ENCODE measurements at regions not wholly inside any gene's neighbourhood (a gene's known extent, or its start where the extent isn't known, plus 50 kb on each side); places are given as distances from the start of the nearest gene placed in this dataset.

GRCh38 chr3:150274372-150274771 lies 133.7 kb upstream of the TSC22D2 start:
- CTCF ChIA-PET: no interaction called here
- no TSS peak for BruUV-seq (replicated peaks)

More at GRCh38 chr3:150274372-150274771, 133.7 kb upstream of the TSC22D2 start:
- intact Hi-C loops (cut with micrococcal nuclease): no loop called here
- ChIA-PET POLR2A (no interaction called here), RAD21 (ENCODE audit: low non-redundant PET in 1 of 2, low total read pairs in 2 of 2, uncharacterized antibody in 2 of 2, unreplicated experiment in 2 of 2) (no interaction called here)
- H3K9me3 ChIP-seq (ENCODE audit: control insufficient read depth in 1 of 2, insufficient read depth in 1 of 2, low read depth in 1 of 2, low read length in 2 of 2): no peaks in the 10 kb centered on the region
- no peak overlapping the region for H3K9ac ChIP-seq (ENCODE audit: low read length)
- no peak overlapping the region for H2AFZ ChIP-seq (ENCODE audit: low read depth, low read length, poor library complexity, severe bottlenecking)
- DNase-seq (ENCODE audit: low read depth, low spot score) (no peak), ATAC-seq (no peak)
- H3K36me3 ChIP-seq (ENCODE audit: control insufficient read depth in 1 of 2, insufficient read depth in 2 of 2, low read length in 2 of 2): no peaks in the 10 kb centered on the region
- H3K4me3 ChIP-seq (replicated peaks in 1 of 2; ENCODE audit: low read depth in 1 of 2, low read length in 2 of 2): no peak overlapping the region
- TF ChIP-seq MAX (IDR thresholded peaks at IDR 0.05) (no peak), TCF7L2 (IDR thresholded peaks at IDR 0.05; ENCODE audit: borderline replicate concordance, extremely low read depth, insufficient read depth, insufficient read length) (no peak), EGR1 (IDR thresholded peaks at IDR 0.05; ENCODE audit: low read depth) (no peak), SIN3A (IDR thresholded peaks at IDR 0.05; ENCODE audit: low read depth) (no peak), FOSL1 (IDR thresholded peaks at IDR 0.05; ENCODE audit: low read depth) (no peak), REST (IDR thresholded peaks at IDR 0.05; ENCODE audit: low read depth) (no peak), CBX3 (IDR thresholded peaks at IDR 0.05; ENCODE audit: low read depth) (no peak), ATF3 (IDR thresholded peaks at IDR 0.05) (no peak), CEBPB (IDR thresholded peaks at IDR 0.05; ENCODE audit: low read depth) (no peak), RAD21 (IDR thresholded peaks at IDR 0.05; ENCODE audit: low read depth) (no peak), EZH2 (IDR thresholded peaks at IDR 0.05) (no peak), ZFX (IDR thresholded peaks at IDR 0.05) (no peak), JUND (IDR thresholded peaks at IDR 0.05) (no peak), ELF1 (IDR thresholded peaks at IDR 0.05; ENCODE audit: borderline replicate concordance, low read depth) (no peak), SP1 (IDR thresholded peaks at IDR 0.05; ENCODE audit: low read depth) (no peak), EZH2phosphoT487 (IDR thresholded peaks at IDR 0.05; ENCODE audit: borderline replicate concordance) (no peak), ZBTB33 (IDR thresholded peaks at IDR 0.05; ENCODE audit: extremely low read depth, insufficient replicate concordance, low read length) (no peak), SRF (IDR thresholded peaks at IDR 0.05; ENCODE audit: low read depth) (no peak), YY1 (IDR thresholded peaks at IDR 0.05; ENCODE audit: extremely low read depth, insufficient replicate concordance, low read depth, low read length) (no peak)
- H3K4me1 ChIP-seq (ENCODE audit: control insufficient read depth in 1 of 2, insufficient read depth in 2 of 2, low read length in 2 of 2): no peaks in the 10 kb centered on the region
- no peaks in the 10 kb centered on the region for H3K79me2 ChIP-seq (ENCODE audit: insufficient read depth, low read length)
- no peak overlapping the region for H3K4me2 ChIP-seq (ENCODE audit: low read length)
- no peaks in the 10 kb centered on the region for H3K27me3 ChIP-seq (ENCODE audit: insufficient read depth, low read length)
- no peaks in the 10 kb centered on the region for H3K9me2 ChIP-seq (ENCODE audit: insufficient read depth)
- no peaks in the 10 kb centered on the region for H4K20me1 ChIP-seq (ENCODE audit: insufficient read depth)
- no peak overlapping the region for H3K27ac ChIP-seq (ENCODE audit: low read depth, low read length)

All from HCT116 (cell line).